Parathyroid adenoma (tissue), 2 donors: ENCODE measurements at regions not wholly inside any gene's neighbourhood (a gene's known extent, or its start where the extent isn't known, plus 50 kb on each side); places are given as distances from the start of the nearest gene placed in this dataset.

ENCODE experiments used
- H2AFZ ChIP-seq: fragments of 300-600 bp; sonication (generic); one replicate; pipeline ENCODE4 v1.7.0; 2017; ENCODE audit warnings: antibody characterized with exemption, mild to moderate bottlenecking
- H3K27ac ChIP-seq: fragments of 300-600 bp; sonication (generic); one replicate; pipeline ENCODE4 v1.7.0; 2017
- H3K27me3 ChIP-seq: fragments of 300-600 bp; sonication (generic); one replicate; pipeline ENCODE4 v1.7.0; 2017; ENCODE audit warnings: low read length; ENCODE audit not compliant: control insufficient read depth, insufficient read depth
- H3K36me3 ChIP-seq: fragments of 300-600 bp; sonication (generic); one replicate; pipeline ENCODE4 v1.7.0; 2017; ENCODE audit warnings: low read length; ENCODE audit not compliant: control insufficient read depth, insufficient read depth
- H3K4me1 ChIP-seq: fragments of 300-600 bp; sonication (generic); one replicate; pipeline ENCODE4 v1.7.0; 2017; ENCODE audit warnings: control low read depth
- H3K4me2 ChIP-seq: fragments of 300-600 bp; sonication (generic); one replicate; pipeline ENCODE4 v1.7.0; 2017; ENCODE audit warnings: low read length
- H3K4me3 ChIP-seq: fragments of 300-600 bp; sonication (generic); one replicate; pipeline ENCODE4 v1.7.0; 2017; ENCODE audit warnings: low read depth, low read length
- H3K79me2 ChIP-seq: fragments of 300-600 bp; sonication (generic); one replicate; pipeline ENCODE4 v1.7.0; 2017; ENCODE audit warnings: control low read depth
- H3K9ac ChIP-seq: fragments of 300-600 bp; sonication (generic); one replicate; pipeline ENCODE4 v1.7.0; 2017; ENCODE audit warnings: mild to moderate bottlenecking
- H3K9me3 ChIP-seq: fragments of 300-600 bp; sonication (generic); one replicate; pipeline ENCODE4 v1.7.0; 2017; ENCODE audit warnings: low read length; ENCODE audit not compliant: control insufficient read depth
- TF ChIP-seq, protein P1 (sequence below): fragments of 300-600 bp; sonication (generic); IDR thresholded peaks from one replicate; pipeline ENCODE4 v1.7.0; 2017; ENCODE audit warnings: antibody characterized with exemption, mild to moderate bottlenecking
- donor health status: primary hyperparathyroidism.

DNA sequence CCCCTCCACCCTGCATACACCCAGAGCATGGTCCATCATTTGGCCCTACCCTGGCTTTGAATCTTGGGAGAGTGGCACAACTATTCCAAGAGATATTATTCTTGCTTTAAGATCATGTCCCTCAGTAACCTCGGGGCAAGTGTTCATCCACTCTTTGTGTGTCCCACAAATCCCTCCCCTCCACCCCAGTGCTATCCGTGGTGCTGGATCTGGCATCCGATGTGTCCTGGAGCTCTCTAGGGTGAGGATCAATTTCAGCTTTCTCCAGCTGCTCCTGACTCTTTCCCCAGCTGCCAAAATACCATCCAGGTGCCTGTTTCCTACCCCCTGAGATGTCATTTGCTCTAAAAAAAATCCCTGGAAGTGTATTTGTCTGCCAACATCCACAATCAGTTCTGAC lies 64.8 kb upstream of the CMKLR1 start:
- no peak overlapping the region for H3K4me2 ChIP-seq
- TF ChIP-seq, protein P1, sequence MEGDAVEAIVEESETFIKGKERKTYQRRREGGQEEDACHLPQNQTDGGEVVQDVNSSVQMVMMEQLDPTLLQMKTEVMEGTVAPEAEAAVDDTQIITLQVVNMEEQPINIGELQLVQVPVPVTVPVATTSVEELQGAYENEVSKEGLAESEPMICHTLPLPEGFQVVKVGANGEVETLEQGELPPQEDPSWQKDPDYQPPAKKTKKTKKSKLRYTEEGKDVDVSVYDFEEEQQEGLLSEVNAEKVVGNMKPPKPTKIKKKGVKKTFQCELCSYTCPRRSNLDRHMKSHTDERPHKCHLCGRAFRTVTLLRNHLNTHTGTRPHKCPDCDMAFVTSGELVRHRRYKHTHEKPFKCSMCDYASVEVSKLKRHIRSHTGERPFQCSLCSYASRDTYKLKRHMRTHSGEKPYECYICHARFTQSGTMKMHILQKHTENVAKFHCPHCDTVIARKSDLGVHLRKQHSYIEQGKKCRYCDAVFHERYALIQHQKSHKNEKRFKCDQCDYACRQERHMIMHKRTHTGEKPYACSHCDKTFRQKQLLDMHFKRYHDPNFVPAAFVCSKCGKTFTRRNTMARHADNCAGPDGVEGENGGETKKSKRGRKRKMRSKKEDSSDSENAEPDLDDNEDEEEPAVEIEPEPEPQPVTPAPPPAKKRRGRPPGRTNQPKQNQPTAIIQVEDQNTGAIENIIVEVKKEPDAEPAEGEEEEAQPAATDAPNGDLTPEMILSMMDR = no peak
- H3K4me1 ChIP-seq = no peaks in the 10 kb centered on the region
- H2AFZ ChIP-seq = no peak overlapping the region
- no peak overlapping the region for H3K27ac ChIP-seq
- no peaks in the 10 kb centered on the region for H3K79me2 ChIP-seq
- no peak overlapping the region for H3K4me3 ChIP-seq
- no peak overlapping the region for H3K9ac ChIP-seq
- no peaks in the 10 kb centered on the region for H3K36me3 ChIP-seq
- no peaks in the 10 kb centered on the region for H3K9me3 ChIP-seq
- H3K27me3 ChIP-seq = no peaks in the 10 kb centered on the region

DNA sequence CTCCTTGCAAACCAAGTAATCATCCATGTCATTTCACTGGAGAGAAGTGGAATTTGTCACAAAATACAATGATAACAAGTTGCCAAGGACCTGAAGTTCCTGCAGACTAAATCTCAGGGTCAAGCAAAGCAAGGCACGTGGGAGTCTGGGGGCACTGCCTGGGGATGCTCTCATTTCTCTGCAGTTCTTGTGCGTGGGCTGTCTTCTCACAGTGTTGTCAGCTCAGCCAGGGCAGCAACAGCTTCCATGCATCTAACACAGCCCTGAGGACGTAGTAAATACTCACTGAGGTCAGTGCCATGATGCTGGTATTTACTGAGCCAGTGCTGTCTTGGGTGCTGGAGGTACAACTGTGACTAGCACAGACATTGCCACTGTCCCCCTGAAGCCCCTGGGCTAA lies 62.9 kb upstream of the CMKLR1 start:
- H2AFZ ChIP-seq = no peak overlapping the region
- H3K9ac ChIP-seq = no peak overlapping the region
- no peaks in the 10 kb centered on the region for H3K79me2 ChIP-seq
- H3K27me3 ChIP-seq = no peaks in the 10 kb centered on the region
- no peaks in the 10 kb centered on the region for H3K9me3 ChIP-seq
- H3K4me1 ChIP-seq = no peaks in the 10 kb centered on the region
- H3K27ac ChIP-seq = no peak overlapping the region
- H3K36me3 ChIP-seq = no peaks in the 10 kb centered on the region
- H3K4me3 ChIP-seq = no peak overlapping the region
- H3K4me2 ChIP-seq = no peak overlapping the region
- TF ChIP-seq, protein P1 = no peak

DNA sequence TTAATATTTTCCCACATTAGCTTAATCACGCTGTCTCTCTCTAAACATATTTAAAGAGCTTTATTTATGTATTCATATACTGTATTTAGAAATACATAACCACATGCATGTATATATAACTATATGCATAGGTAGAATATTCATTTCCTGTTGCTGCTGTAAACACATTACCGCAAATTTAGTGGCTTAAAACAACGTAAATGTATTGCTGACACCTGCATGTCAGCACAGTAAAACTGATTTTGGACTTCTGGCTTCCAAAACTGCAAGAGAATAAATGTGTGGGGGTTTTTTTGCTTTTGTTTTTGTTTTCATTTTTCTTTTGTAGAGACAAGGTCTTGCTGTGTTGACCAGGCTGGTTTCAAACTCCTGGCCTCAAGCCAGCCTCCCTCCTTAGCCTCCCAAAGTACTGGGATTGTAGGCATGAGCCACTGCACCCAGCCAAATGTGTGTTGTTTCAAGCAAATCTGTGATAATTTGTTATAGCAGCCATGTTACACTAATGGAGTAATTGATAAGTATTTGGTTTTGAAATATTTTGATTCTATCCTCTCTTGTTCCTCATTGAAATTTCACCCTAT lies 61.9 kb upstream of the CMKLR1 start:
- Histone ChIP-seq H3K9ac (no peak overlapping the region), H3K36me3 (no peaks in the 10 kb centered on the region), H3K4me3 (no peak overlapping the region), H2AFZ (no peak overlapping the region), H3K9me3 (no peaks in the 10 kb centered on the region), H3K79me2 (no peaks in the 10 kb centered on the region), H3K27me3 (no peaks in the 10 kb centered on the region), H3K27ac (no peak overlapping the region), H3K4me2 (no peak overlapping the region), H3K4me1 (no peaks in the 10 kb centered on the region)
- TF ChIP-seq, protein P1 = no peak

DNA sequence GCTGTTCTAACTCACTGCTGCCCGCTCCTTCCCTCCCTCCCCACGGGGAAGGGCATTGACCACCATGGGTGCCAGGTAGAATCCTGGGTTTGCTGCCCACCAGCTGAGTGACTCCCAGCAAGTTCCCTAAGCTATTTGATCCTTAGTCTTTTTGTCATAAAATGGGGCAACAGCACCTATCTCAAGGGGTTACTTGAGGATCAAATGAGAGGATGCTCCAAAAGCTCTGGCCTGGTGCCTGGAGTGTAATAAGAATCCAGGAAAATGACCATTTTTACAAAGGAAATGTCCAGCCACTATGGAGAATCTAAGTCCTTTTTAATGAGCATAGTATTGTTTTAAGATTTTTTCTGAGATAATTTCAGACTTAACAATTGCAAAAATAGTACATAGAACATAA lies 61.4 kb upstream of the CMKLR1 start:
- no peak overlapping the region for H3K27ac ChIP-seq
- no peaks in the 10 kb centered on the region for H3K4me1 ChIP-seq
- no peak overlapping the region for H3K9ac ChIP-seq
- TF ChIP-seq, protein P1 = no peak
- no peak overlapping the region for H2AFZ ChIP-seq
- no peaks in the 10 kb centered on the region for H3K79me2 ChIP-seq
- H3K9me3 ChIP-seq = no peaks in the 10 kb centered on the region
- no peaks in the 10 kb centered on the region for H3K27me3 ChIP-seq
- no peaks in the 10 kb centered on the region for H3K36me3 ChIP-seq
- H3K4me2 ChIP-seq = no peak overlapping the region
- no peak overlapping the region for H3K4me3 ChIP-seq

DNA sequence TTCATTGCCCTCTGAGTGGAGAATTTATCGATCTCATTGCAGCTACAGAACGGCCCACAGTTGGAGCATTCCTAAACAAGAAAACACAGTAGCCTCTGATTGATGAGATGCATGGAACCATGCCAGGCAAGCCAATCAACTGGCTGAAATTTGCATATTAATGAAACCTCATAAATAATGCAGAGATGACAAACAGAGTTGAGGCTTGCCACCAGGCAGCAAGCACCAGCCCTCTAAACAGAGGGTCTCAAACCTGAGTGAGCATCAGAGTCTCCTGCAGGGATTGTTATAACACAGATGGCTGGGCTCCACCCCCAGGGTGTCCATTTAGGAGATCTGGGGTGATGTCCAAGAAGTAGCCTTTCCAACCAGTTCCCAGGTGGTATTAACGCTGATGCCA lies 60.9 kb upstream of the CMKLR1 start:
- Histone ChIP-seq H3K9me3 (no peaks in the 10 kb centered on the region), H3K79me2 (no peaks in the 10 kb centered on the region), H3K4me3 (no peak overlapping the region), H3K27ac (no peak overlapping the region), H2AFZ (no peak overlapping the region), H3K36me3 (no peaks in the 10 kb centered on the region), H3K4me1 (no peaks in the 10 kb centered on the region), H3K9ac (no peak overlapping the region), H3K4me2 (no peak overlapping the region), H3K27me3 (no peaks in the 10 kb centered on the region)
- TF ChIP-seq, protein P1 = no peak
